ENCODE measurements at regions not wholly inside any gene's neighbourhood (a gene's known extent, or its start where the extent isn't known, plus 50 kb on each side); places are given as distances from the start of the nearest gene placed in this dataset.

- ChIA-PET CTCF (no interaction called here), POLR2A (no interaction called here)
- Mint-ChIP-seq H3K4me1 (ENCODE audit: low read depth) (no peaks in the 10 kb centered on the region), H3K27ac (no peak overlapping the region), H3K36me3 (ENCODE audit: low read depth) (no peaks in the 10 kb centered on the region), H3K9me3 (peaks cover 3% of the 10 kb centered on the region), H3K4me3 (no peak overlapping the region), H3K27me3 (no peaks in the 10 kb centered on the region)
- no peak for TF ChIP-seq CTCF (IDR thresholded peaks at IDR 0.05)
- intact Hi-C loops (cut with micrococcal nuclease), result no loop called here
- DNase-seq (no peak), ATAC-seq (no peak)
Measured at GRCh38 chr4:166422475-166422874, 549.4 kb downstream of the TLL1 start.

- Mint-ChIP-seq H3K9me3 (no peaks in the 10 kb centered on the region), H3K27me3 (no peaks in the 10 kb centered on the region), H3K36me3 (ENCODE audit: low read depth) (no peaks in the 10 kb centered on the region), H3K27ac (no peak overlapping the region), H3K4me1 (ENCODE audit: low read depth) (no peaks in the 10 kb centered on the region), H3K4me3 (no peak overlapping the region)
- ATAC-seq, result no peak
- no peak for TF ChIP-seq CTCF (IDR thresholded peaks at IDR 0.05)
- intact Hi-C loops (cut with micrococcal nuclease), result no loop called here
- no peak for DNase-seq
- POLR2A ChIA-PET, result no interaction called here
- CTCF ChIA-PET, result no interaction called here
Measured at GRCh38 chr4:166426300-166426863, 553.3 kb downstream of the TLL1 start.

DNA sequence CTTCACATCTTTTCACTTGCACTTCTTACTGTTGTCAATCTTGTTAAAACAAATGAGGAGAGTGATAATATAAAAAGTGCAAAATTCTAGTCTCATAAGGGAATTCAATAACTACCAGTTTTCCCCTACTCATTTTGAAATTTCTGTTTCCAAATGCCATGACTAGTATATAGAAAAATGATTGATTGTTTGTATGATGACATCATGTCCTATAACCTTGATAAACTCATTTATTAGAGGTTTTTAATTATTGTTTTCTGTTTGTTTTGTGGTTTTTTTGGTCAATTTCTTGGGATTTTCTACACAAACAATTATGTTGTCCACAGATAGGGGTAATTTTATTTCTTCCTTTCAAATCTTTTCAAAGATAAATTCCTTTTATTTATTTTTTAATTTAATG is 559.1 kb downstream of the TLL1 start:
- CTCF ChIA-PET, result no interaction called here
- no peaks in the 10 kb centered on the region for H3K4me1 Mint-ChIP-seq (ENCODE audit: low read depth)

DNA sequence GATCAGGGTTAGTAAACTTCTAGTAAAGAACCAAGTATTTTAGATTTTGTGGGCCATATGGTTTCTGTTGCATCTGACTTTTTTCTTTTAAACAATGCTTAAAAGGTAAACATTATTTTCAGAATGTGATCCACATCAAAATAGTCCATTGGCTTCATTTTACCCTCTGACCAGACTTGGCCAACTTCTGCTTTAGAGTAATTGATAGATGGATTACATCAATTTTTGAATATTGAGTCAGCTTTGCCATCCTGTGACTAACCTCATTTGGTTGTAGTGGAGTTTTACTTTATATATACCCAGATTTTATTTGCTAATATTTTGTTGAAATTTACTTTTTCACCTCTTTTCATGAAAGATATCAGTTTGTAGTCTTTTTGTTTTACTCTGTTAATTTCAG is 559.8 kb downstream of the TLL1 start:
- H3K27ac Mint-ChIP-seq, result no peak overlapping the region
- ChIA-PET CTCF (no interaction called here), POLR2A (no interaction called here)
- intact Hi-C loops (cut with micrococcal nuclease), result no loop called here
- no peak overlapping the region for H3K4me3 Mint-ChIP-seq
- H3K27me3 Mint-ChIP-seq, result no peaks in the 10 kb centered on the region
- no peaks in the 10 kb centered on the region for H3K36me3 Mint-ChIP-seq (ENCODE audit: low read depth)
- no peak for TF ChIP-seq CTCF (IDR thresholded peaks at IDR 0.05)
- peaks cover 6% of the 10 kb centered on the region for H3K9me3 Mint-ChIP-seq
- ATAC-seq, result no peak
- H3K4me1 Mint-ChIP-seq (ENCODE audit: low read depth), result no peaks in the 10 kb centered on the region
- DNase-seq, result no peak

More for the DNA sequence above, 559.1 kb downstream of the TLL1 start:
- Mint-ChIP-seq H3K27ac (no peak overlapping the region), H3K4me3 (no peak overlapping the region), H3K9me3 (peaks cover 6% of the 10 kb centered on the region), H3K36me3 (ENCODE audit: low read depth) (no peaks in the 10 kb centered on the region), H3K27me3 (no peaks in the 10 kb centered on the region)
- intact Hi-C loops (cut with micrococcal nuclease), result no loop called here
- POLR2A ChIA-PET, result no interaction called here
- no peak for DNase-seq
- ATAC-seq, result no peak
- no peak for TF ChIP-seq CTCF (IDR thresholded peaks at IDR 0.05)

DNA sequence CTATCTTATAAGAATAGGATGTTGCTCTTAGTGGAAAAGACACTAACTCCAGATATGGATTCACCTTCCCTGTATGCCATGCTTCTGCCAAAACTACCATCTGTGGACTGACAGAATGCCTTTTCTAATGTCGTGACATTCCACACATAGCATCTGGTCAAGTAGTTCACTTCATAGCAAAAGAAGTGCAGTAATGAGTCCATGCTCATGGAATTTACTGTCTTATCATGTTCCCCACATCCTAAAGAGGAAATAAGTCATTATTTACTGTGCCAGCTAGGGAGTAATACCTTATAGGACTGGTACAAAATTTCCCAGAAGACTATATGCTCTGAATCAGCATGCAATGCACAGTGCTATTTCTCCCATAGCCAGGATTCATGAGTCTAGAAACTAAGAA is 562.4 kb downstream of the TLL1 start:
- ChIA-PET CTCF (no interaction called here), POLR2A (no interaction called here)
- TF ChIP-seq CTCF (IDR thresholded peaks at IDR 0.05), result no peak
- intact Hi-C loops (cut with micrococcal nuclease), result no loop called here
- DNase-seq (no peak), ATAC-seq (no peak)
- H3K27me3 Mint-ChIP-seq, result no peaks in the 10 kb centered on the region
- no peaks in the 10 kb centered on the region for H3K4me1 Mint-ChIP-seq (ENCODE audit: low read depth)
- no peak overlapping the region for H3K4me3 Mint-ChIP-seq
- peaks cover 6% of the 10 kb centered on the region for H3K9me3 Mint-ChIP-seq
- no peak overlapping the region for H3K27ac Mint-ChIP-seq
- no peaks in the 10 kb centered on the region for H3K36me3 Mint-ChIP-seq (ENCODE audit: low read depth)

Measured in activated CD8-positive, alpha-beta T cell treated with anti-CD3 and anti-CD28 coated beads for 36 hours (primary cell).